ENCODE measurements at regions not wholly inside any gene's neighbourhood (a gene's known extent, or its start where the extent isn't known, plus 50 kb on each side); places are given as distances from the start of the nearest gene placed in this dataset.

- TF ChIP-seq CTCF (IDR thresholded peaks at IDR 0.05) (no peak), POLR2A (IDR thresholded peaks at IDR 0.05) (no peak)
These were observed 66.0 kb upstream of the CDH5 start for GRCh38 chr16:66300501-66300900.

All from uterus (tissue), 2 donors.